SKM-1 (cell line): ENCODE measurements at regions not wholly inside any gene's neighbourhood (a gene's known extent, or its start where the extent isn't known, plus 50 kb on each side); places are given as distances from the start of the nearest gene placed in this dataset.

Experiments
- DNase-seq: peaks from one replicate; lab custom pipeline; 2025; ENCODE audit not compliant: unreplicated experiment; lab: John Stamatoyannopoulos, UW

DNA sequence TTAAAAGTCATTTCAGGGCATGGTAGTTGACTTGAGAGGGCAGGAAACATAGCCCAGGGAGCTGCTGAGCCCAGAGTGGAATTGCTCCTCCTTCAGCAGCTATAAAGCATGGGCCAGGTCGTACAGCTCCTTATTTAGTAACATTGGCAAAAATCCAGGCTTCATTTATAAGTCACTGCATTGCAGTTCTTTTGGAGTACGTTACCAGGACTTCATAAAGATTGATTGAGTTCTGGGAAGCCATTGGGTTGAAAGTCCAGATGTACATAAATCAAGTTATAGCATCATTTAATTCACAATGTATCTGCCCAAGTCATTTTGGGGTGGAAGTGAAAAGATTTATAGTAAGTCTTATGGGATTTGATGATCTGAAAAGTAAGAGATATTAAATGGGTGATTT is 53.0 kb upstream of the ANKEF1 start:
- DNase-seq, result no peak

- peak; percentile 8 for DNase-seq
Observed at GRCh38 chr20:9978397-9979004, 56.3 kb upstream of the ANKEF1 start.

- no peak for DNase-seq
Observed at GRCh38 chr20:9977629-9978028, 57.2 kb upstream of the ANKEF1 start.

- DNase-seq, result no peak
Observed at GRCh38 chr20:9974324-9974723, 60.5 kb upstream of the ANKEF1 start.

- DNase-seq, result no peak
Observed at GRCh38 chr20:9971746-9972145, 63.0 kb upstream of the ANKEF1 start.

GRCh38 chr20:9969626-9970025 is 65.2 kb upstream of the ANKEF1 start:
- DNase-seq, result no peak

DNA sequence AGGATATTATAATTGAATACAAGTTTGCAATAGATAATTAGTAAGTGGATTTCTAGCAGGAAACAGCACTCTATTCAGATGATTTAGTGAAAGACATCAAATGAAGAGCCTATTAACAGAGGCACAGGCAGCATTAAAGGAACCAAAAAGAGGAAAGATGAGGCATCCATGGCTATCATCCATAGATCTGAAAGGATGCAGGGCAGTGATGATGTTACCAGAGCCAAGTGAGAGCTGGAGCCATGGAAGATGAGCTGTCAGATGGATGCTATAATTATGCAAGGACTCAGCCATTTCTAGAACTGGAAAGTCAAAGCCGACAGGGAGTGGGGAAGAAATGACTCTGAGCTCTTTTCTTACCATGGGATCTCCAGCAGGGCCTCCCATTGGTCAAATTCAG is 66.8 kb upstream of the ANKEF1 start:
- DNase-seq, result no peak

- DNase-seq, result no peak
Observed at GRCh38 chr20:9966966-9967365, 67.8 kb upstream of the ANKEF1 start.

DNA sequence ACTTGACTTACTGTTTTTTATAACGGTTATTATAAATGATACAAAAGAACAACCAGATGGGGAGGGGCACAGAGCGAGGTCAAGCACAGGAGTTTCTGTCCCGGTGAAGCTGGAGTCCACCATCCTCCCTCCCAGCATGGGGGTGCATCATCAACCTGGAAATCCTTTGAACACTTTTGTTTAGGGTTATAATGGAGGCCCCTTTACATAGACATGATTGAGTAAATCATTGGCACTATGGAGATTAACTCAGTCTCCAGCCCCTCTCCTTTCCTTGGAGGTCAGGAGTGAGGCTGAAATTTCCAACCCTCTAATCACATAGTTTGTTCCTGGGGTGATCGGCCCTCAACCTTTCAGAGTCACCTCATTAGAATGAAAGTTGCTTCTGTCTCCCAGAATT is 71.8 kb upstream of the ANKEF1 start:
- DNase-seq, result no peak

GRCh38 chr20:9958693-9959092 is 76.1 kb upstream of the ANKEF1 start:
- no peak for DNase-seq

DNA sequence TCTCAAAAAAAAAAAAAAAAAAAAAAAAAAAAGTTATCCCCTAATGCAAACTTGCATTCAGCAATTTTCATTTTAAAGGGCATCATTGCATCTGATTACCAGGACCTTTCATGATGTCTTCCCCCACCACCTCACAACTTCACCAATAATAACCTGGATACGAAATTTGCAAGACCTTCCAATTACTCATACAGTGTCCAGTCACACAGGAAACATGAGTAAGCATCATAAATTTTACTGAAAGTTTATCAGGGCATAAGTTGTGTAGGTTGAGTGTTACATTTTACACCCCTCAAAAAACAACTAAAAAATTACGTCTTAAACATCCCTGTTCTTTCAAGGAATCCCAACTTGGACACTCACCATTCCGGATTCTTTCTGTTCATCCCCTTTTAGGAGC is 79.1 kb upstream of the ANKEF1 start:
- DNase-seq, result no peak

DNA sequence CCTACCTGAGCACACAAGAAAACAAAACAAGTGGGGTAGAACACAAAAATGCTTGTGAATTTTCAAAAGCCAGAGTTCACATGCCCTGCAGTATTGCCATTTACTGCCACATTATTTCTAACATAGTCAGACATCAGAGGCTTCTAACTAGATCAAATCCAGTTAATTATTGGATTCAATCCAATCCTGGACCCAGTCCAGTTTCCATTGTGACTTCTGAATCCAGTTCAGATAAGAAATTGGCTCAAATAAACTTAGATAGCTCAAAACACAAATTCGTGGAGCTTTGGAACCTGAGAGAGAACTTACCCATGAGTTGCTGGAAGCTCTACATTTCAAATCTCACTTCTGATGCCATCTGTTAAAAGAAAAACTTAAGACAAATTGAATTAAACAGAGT is 85.2 kb upstream of the ANKEF1 start:
- DNase-seq, result no peak

DNA sequence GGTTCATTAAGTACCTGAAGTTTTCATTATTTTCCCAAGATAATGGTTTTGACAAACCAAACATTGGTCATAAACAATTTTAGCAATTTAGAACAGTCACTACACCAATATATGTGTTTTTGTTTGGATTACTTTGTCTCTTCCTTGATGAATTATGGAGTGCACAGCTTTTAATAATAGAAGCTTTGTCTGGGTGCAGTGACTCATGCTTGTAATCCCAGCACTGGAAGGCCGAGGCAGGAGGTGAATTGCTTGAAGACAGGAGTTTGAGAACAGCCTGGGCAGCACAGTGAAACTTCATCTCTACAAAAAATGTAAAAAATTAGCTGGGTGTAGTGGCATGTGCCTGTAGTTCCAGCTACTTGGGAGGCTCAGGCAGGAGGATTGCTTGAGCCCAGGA is 89.4 kb upstream of the ANKEF1 start:
- no peak for DNase-seq

DNA sequence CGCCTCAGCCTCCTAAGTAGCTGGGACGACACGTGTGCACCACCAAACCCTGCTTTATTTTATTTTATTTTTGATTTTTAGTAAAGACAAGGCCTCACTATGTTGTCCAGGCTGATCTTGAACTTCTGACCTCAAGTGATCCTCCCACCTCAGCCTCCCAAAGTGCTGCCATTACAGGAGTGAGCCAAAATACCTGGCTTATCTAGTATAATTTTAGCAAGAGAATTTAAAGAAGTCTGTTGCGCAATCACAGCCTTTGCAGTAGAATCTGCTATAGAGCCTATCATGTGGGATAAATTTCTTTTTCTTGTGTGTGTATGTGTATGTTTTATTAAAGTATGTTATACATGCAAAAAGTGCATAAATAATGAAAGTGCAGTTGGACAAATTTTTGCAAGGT is 92.1 kb upstream of the ANKEF1 start:
- no peak for DNase-seq

DNA sequence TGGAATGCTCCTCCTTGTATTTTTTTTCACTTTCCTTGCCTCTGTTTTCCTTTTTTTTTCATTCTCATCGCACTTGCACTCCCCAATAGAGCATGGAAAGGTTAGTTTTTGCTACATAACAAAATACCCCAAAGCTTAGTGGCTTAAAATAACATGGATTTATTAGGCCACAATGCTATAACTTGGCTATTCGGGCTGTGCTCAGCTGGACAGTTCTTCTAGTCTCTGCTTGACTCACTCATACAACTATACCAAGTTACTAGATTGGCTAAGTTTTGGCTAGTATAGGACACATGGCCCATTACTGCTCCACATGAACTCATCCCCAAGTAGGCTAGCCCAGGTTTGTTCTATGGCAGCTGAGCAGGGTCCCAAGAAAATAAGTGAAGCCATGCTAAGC is 94.5 kb upstream of the ANKEF1 start:
- DNase-seq, result no peak

GRCh38 chr20:9939231-9939630 is 95.6 kb upstream of the ANKEF1 start:
- DNase-seq, result no peak

- DNase-seq, result no peak
Observed at GRCh38 chr20:9935285-9935684, 96.4 kb upstream of the PAK5 start.

DNA sequence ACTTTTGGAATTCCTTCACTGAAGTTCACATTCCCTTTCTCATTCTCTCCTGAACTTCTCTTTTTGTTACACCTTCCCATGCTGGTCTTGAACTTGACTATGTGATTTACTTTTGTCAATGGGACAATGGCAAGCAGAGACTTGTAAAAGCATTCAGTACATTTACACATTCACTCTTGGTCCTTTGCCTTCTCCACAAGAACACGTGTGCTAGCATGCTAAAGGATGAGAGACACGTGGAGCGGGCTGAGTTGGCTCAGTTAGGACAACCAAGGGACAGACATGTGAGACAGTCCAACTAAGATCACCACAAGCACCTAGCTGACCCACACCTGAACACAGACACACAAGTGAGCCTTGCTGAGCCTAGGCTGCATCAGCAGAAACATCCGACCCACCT is 91.3 kb upstream of the PAK5 start:
- DNase-seq, result no peak

DNA sequence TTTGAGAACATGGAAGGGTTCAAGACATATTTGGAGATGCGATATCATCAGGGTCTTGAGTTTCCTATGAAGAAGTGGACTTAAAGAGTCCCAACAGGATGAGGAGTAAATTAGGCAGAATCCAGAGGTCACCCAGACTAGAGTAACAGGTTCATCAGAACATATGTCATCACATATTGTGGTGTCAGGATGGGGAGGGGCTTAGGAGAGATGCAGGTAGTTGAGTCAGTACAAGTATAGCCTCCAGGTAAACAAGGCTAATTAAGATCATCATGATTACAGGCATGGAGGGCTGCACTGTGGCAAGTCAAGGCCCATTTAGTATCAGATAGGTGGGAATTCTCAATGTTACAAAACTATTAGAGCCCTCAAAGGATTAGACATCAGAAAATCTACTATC is 90.1 kb upstream of the PAK5 start:
- DNase-seq, result no peak

GRCh38 chr20:9928281-9928737 is 89.4 kb upstream of the PAK5 start:
- DNase-seq, result no peak

DNA sequence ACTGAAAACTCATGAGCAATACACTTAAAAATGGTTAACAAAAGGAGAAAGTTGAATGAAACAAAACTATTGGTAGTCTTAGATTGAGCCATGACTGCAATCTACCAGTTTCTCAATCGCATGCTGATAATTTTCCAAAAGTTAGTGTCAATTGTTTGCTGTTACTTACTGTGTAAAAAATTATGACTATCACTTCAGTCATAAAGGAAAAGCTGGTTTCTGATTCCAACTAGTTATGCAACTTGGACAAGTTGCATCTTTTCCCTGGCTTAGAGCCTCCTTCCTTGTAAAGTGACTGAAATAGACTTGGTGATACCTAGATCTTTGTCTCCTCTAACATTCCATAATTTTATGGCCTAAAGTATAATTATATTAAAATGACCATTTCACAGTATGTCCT is 88.3 kb upstream of the PAK5 start:
- no peak for DNase-seq

DNA sequence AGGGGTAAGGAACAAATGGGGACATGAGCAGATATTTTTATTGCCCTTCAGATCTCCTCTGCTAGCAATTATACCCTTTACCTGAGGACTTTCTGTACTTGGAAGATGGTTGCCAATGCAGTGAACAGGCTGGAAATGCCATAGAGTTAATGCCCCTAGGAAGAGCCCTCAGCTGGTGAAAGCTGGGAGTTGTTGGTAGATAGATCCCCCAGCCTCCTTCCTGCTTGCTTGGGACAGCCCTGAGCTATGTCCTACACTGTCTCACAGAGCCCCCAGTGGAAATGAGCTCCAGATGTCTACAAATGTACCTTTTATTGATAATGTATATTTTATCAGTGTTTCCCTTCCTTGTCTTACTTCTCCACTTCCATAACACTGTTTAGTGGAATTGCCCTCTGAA is 87.6 kb upstream of the PAK5 start:
- DNase-seq, result no peak

DNA sequence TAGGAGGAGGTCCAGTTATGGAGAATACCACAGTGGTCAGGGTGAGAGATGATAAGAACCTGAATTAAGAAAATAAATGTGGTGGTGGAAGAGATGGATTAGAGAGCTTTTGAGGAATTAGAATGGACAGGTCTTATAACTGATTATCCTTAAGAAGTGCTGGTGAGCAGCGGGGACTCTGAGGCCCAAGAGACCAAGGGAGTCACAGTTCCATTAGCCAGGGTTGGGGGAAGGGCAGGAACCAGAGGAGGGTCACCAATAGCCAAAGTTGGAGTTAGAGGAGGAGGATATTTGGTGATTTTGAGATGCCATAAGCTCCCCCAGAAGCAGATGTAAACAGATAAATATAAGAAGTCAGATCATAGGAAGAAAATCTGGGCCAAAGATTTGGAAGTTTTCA is 87.1 kb upstream of the PAK5 start:
- no peak for DNase-seq

GRCh38 chr20:9923648-9924047 is 84.8 kb upstream of the PAK5 start:
- DNase-seq, result no peak
